A549 (cell line): ENCODE measurements at regions not wholly inside any gene's neighbourhood (a gene's known extent, or its start where the extent isn't known, plus 50 kb on each side); places are given as distances from the start of the nearest gene placed in this dataset.

Experiments
- ATAC-seq, 2 experiments: fragments of 200-7000 bp in 1 of 2; fragments of >200 bp in 1 of 2; cut with Nextera tagmentation in 1 of 2; cut with Tn5 transposase in 1 of 2; 3 replicates each; pipeline versions ENCODE4 v1.8.0 to v1.9.1; 2018 to 2020; ENCODE audit warnings: mild to moderate bottlenecking in 1 of 2, moderate library complexity in 1 of 2
- CTCF ChIA-PET: fragments of 300-600 bp; sonication (Branson Sonifier 250); formaldehyde crosslinking; extraction: SDS; loops from one replicate; lab custom pipeline; 2021; ENCODE audit warnings: antibody characterized with exemption, inconsistent platforms; lab: Yijun Ruan, JAX
- POLR2A ChIA-PET: fragments of 350-600 bp; formaldehyde crosslinking; extraction: SDS; loops from one replicate; lab custom pipeline; 2021; ENCODE audit warnings: antibody characterized with exemption, inconsistent platforms; lab: Yijun Ruan, JAX
- DNase-seq, 2 experiments: peaks; one replicate each; pipeline versions ENCODE4 v3.0.0 to v3.0.0-alpha.2; 2011 to 2016; ENCODE audit warnings: low read depth in 1 of 2, low spot score in 1 of 2
- FAIRE-seq: peaks from 2 replicates; lab custom pipeline; 2011; peaks lifted over from hg19 to GRCh38; lab: Jason Lieb, UNC
- H3K27ac ChIP-seq, 2 experiments: fragments of >200 bp; sonication (Bioruptor Twin); formaldehyde crosslinking; 3 replicates each; pipeline ENCODE4 v1.5.1; 2016 to 2017
- H3K4me1 ChIP-seq: fragments of >200 bp; sonication (Bioruptor Twin); formaldehyde crosslinking; 3 replicates; pipeline ENCODE4 v1.6.1; 2016
- H3K4me2 ChIP-seq: fragments of >200 bp; sonication (Bioruptor Twin); formaldehyde crosslinking; 3 replicates; pipeline ENCODE4 v1.6.1; 2016
- H3K4me3 ChIP-seq: fragments of >200 bp; sonication (Bioruptor Twin); formaldehyde crosslinking; 3 replicates; pipeline ENCODE4 v1.5.1; 2016
- H3K9me3 ChIP-seq: fragments of >200 bp; sonication (Bioruptor Twin); formaldehyde crosslinking; 3 replicates; pipeline ENCODE4 v1.6.1; 2016
- ATOH8 ChIP-seq: fragments of 250-450 bp; sonication (Bioruptor Pico); IDR thresholded peaks from 2 replicates; pipeline ENCODE4 v1.5.0; 2020; ENCODE audit warnings: low read depth, mild to moderate bottlenecking, moderate library complexity
- CHD2 ChIP-seq: fragments of 150-350 bp; IDR thresholded peaks from 2 replicates; pipeline ENCODE4 v1.6.1; 2014; ENCODE audit warnings: low read length; ENCODE audit not compliant: partially characterized antibody
- CTCF ChIP-seq: fragments of >200 bp; sonication (Bioruptor Twin); formaldehyde crosslinking; IDR thresholded peaks from 3 replicates; pipeline ENCODE4 v1.5.1; 2016
- E2F6 ChIP-seq: IDR thresholded peaks from 2 replicates; pipeline ENCODE4 v1.6.1; 2012; ENCODE audit warnings: low read depth, borderline replicate concordance
- ELK1 ChIP-seq: fragments of 150-350 bp; IDR thresholded peaks from 2 replicates; pipeline ENCODE4 v1.6.1; 2014; ENCODE audit warnings: low read depth, mild to moderate bottlenecking, low read length
- EP300 ChIP-seq, 2 experiments: fragments of >200 bp; sonication (Bioruptor Twin); formaldehyde crosslinking; IDR thresholded peaks; 2 replicates in 1 of 2; 3 replicates in 1 of 2; pipeline ENCODE4 v1.6.1; 2016 to 2017
- FOSL2 ChIP-seq, 2 experiments: fragments of 450-650 bp in 1 of 2; fragments of >200 bp in 1 of 2; sonication (Bioruptor Twin) in 1 of 2; formaldehyde crosslinking; IDR thresholded peaks; 2 replicates each; pipeline versions ENCODE4 v1.5.0 to v1.6.1; 2016 to 2020; ENCODE audit warnings: mild to moderate bottlenecking in 1 of 2, moderate library complexity in 1 of 2
- HDAC2 ChIP-seq: fragments of 200-600 bp; sonication (generic); IDR thresholded peaks from 2 replicates; pipeline ENCODE4 v1.6.1; 2016
- HOXB13 ChIP-seq: fragments of 250-450 bp; sonication (Bioruptor Pico); IDR thresholded peaks from 2 replicates; pipeline ENCODE4 v1.5.0; 2020; ENCODE audit warnings: low read depth, mild to moderate bottlenecking, moderate library complexity
- JUNB ChIP-seq: fragments of >200 bp; sonication (Bioruptor Twin); formaldehyde crosslinking; IDR thresholded peaks from 2 replicates; pipeline ENCODE4 v1.6.1; 2016
- MAFK ChIP-seq: fragments of 450-650 bp; IDR thresholded peaks from 2 replicates; pipeline ENCODE4 v1.6.1; 2014; ENCODE audit not compliant: partially characterized antibody
- MYC ChIP-seq: IDR thresholded peaks from 2 replicates; pipeline ENCODE4 v1.6.1; 2012; ENCODE audit warnings: mild to moderate bottlenecking, inconsistent platforms, low read length, improper control_type of control experiment, borderline replicate concordance
- NFE2L2 ChIP-seq: fragments of 150-350 bp; conservative IDR thresholded peaks from 2 replicates; pipeline ENCODE4 v1.6.1; 2014; ENCODE audit warnings: low read length
- PHF8 ChIP-seq: fragments of 200-600 bp; sonication (generic); IDR thresholded peaks from 2 replicates; pipeline ENCODE4 v1.6.1; 2016; ENCODE audit warnings: low read depth, mild to moderate bottlenecking, antibody characterized with exemption, moderate library complexity, borderline replicate concordance
- POLR2A ChIP-seq: IDR thresholded peaks from 2 replicates; pipeline ENCODE4 v1.6.1; 2012; ENCODE audit warnings: mild to moderate bottlenecking, low read length
- POLR2AphosphoS2 ChIP-seq: conservative IDR thresholded peaks from 2 replicates; pipeline ENCODE4 v1.6.1; 2012; ENCODE audit warnings: low read length, improper control_type of control experiment, inconsistent platforms
- RAD21 ChIP-seq, 2 experiments: fragments of >200 bp in 1 of 2; sonication (Bioruptor Twin) in 1 of 2; formaldehyde crosslinking in 1 of 2; IDR thresholded peaks in 1 of 2; conservative IDR thresholded peaks in 1 of 2; 2 replicates in 1 of 2; 3 replicates in 1 of 2; pipeline ENCODE4 v1.6.1; 2012 to 2018; ENCODE audit warnings: inconsistent platforms in 1 of 2
- SREBF2 ChIP-seq: fragments of 450-650 bp; IDR thresholded peaks from 2 replicates; pipeline ENCODE4 v1.6.1; 2014; ENCODE audit warnings: mild to moderate bottlenecking, moderate library complexity
- TP53 ChIP-seq: fragments of 250-450 bp; sonication (Bioruptor Pico); IDR thresholded peaks from 2 replicates; pipeline ENCODE4 v1.5.0; 2021; ENCODE audit warnings: mild to moderate bottlenecking, moderate library complexity
- ZC3H11A ChIP-seq: fragments of 450-650 bp; IDR thresholded peaks from 2 replicates; pipeline ENCODE4 v1.6.1; 2014; ENCODE audit warnings: antibody characterized with exemption, mild to moderate bottlenecking
- ZFP36 ChIP-seq: fragments of 450-650 bp; IDR thresholded peaks from 2 replicates; pipeline ENCODE4 v1.6.1; 2014; ENCODE audit warnings: borderline replicate concordance; ENCODE audit not compliant: partially characterized antibody
- WGBS: methylation state at CpG from one replicate; pipeline ENCODE4 v1.1.6; 2017; ENCODE audit errors: missing lambda C conversion rate; 5-methylcytosine and 5-hydroxymethylcytosine counted together

- TF ChIP-seq MYC: no peak
- no peak for TF ChIP-seq JUNB
- no peak for TF ChIP-seq EP300 (IDR thresholded peaks at IDR 0.05)
- TF ChIP-seq TP53: no peak
- TF ChIP-seq PHF8: no peak
- no peak for TF ChIP-seq POLR2AphosphoS2
- TF ChIP-seq MAFK: no peak
Measured at GRCh38 chr5:103444333-103445038, 118.1 kb downstream of the NUDT12 start (continued).

GRCh38 chr5:103442750-103443149 lies 119.8 kb downstream of the NUDT12 start:
- H3K27ac ChIP-seq: no peak overlapping the region
- FAIRE-seq (no peak), ATAC-seq (no peak), DNase-seq (no peak)
- CTCF ChIA-PET: interaction anchor here (1.0 kb wide), 1 partner anchor 8 kb away, joined by 3 read pairs; no protein-coding TSS in a partner anchor
- H3K4me3 ChIP-seq: no peak overlapping the region
- no peak for TF ChIP-seq ZC3H11A
- TF ChIP-seq RAD21 (conservative IDR thresholded peaks at IDR 0.05 in 1 of 2, IDR thresholded peaks at IDR 0.05 in 1 of 2): no peak
- no peak for TF ChIP-seq CTCF
- POLR2A ChIA-PET: no interaction called here
- no peak overlapping the region for H3K4me2 ChIP-seq
- H3K4me1 ChIP-seq: no peaks in the 10 kb centered on the region
- 76% methylated on average over 5 of the region's 5 CpGs for WGBS
- H3K9me3 ChIP-seq: 0 out of 3 replicates have a peak, but pooled peaks cover 4% of the 10 kb centered on the region

- H3K4me1 ChIP-seq: no peaks in the 10 kb centered on the region
- DNase-seq: peak in 1 of 2 experiments; percentile 6
- 11% methylated on average over 2 of the region's 2 CpGs for WGBS
- no peak overlapping the region for H3K4me3 ChIP-seq
- 0 out of 3 replicates have a peak, but pooled peaks cover 4% of the 10 kb centered on the region for H3K9me3 ChIP-seq
- TF ChIP-seq HOXB13 (CRISPR knock-in tag) (no peak), EP300 (IDR thresholded peaks at IDR 0.05) (no peak), CTCF (0 out of 3 replicates have a peak, but pooled peaks have one; percentile 9), POLR2A (no peak), SREBF2 (no peak)
- TF ChIP-seq, all 56 proteins: peak for 1
- ChIA-PET CTCF (interaction anchor here (0.8 kb wide), 1 partner anchor 103 kb away, joined by 3 read pairs; no protein-coding TSS in a partner anchor), POLR2A (no interaction called here)
- Histone ChIP-seq H3K4me2 (no peak overlapping the region), H3K27ac (no peak overlapping the region)
- FAIRE-seq: no peak
- no peak for ATAC-seq
Measured at GRCh38 chr5:103441523-103441922, 121.1 kb downstream of the NUDT12 start.

- Histone ChIP-seq H3K27ac (no peak overlapping the region), H3K4me2 (no peak overlapping the region), H3K4me1 (no peaks in the 10 kb centered on the region), H3K4me3 (no peak overlapping the region), H3K9me3 (0 out of 3 replicates have a peak, but pooled peaks cover 4% of the 10 kb centered on the region)
- CTCF ChIA-PET: no interaction called here
- ATAC-seq (no peak), DNase-seq (no peak), FAIRE-seq (no peak)
- WGBS: 82% methylated on average over 2 of the region's 2 CpGs
- POLR2A ChIA-PET: no interaction called here
- TF ChIP-seq FOSL2 (IDR thresholded peaks at IDR 0.05) (no peak), FOSL2 (CRISPR knock-in tag; IDR thresholded peaks at IDR 0.05) (no peak), HDAC2 (no peak), ATOH8 (CRISPR knock-in tag) (no peak), NFE2L2 (no peak), CHD2 (no peak), ELK1 (no peak), ZFP36 (no peak), E2F6 (no peak)
Measured at GRCh38 chr5:103439007-103439406, 123.6 kb downstream of the NUDT12 start.
